Right kidney (tissue), 1 donor: ENCODE measurements at regions not wholly inside any gene's neighbourhood (a gene's known extent, or its start where the extent isn't known, plus 50 kb on each side); places are given as distances from the start of the nearest gene placed in this dataset.
"Not testable (repeated sequence)": the region's sequence is repeated elsewhere in the genome, so short reads cannot be mapped to it uniquely, and the experiment has no call there.

ENCODE experiments used
- DNase-seq: peaks from one replicate; pipeline ENCODE4 v3.0.0-alpha.2; 2016

DNA sequence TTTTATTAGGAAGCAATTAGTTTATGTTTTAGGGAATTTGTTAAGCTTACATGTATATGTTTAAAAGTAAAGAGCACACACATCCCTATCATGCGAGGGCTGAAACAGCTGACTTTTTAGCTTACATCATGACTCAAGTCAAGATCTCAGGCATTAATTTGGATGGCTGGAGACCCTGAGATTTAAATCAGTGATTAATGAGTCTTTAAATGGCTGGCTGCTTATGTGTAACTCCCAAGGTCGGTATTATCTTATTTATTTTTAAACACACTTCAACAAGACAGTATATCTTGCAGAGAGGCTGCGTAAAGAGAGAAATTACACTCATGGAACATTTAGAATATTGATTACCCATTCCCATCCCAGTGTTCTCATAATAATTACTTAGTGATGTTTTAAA lies 169.4 kb downstream of the KBTBD8 start:
- no peak for DNase-seq

DNA sequence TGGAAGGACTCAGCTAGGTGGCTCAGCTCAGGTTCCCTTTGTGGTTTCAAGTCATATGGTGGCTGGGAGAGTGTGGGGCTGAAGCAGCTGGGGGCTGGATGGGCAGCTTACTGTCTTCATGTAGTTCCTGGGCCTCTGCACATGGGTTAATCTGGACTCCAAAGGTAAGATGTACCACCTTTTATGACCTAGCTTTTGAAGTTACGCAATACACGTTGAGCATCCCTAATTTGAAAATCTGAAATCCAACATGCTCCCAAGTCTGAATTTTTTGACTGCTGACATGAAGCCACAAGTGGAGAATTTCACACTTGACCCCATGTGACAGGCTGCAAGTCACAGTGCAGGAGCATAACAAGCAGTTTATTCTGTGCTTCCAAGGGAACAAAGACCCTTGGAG lies 173.7 kb downstream of the KBTBD8 start:
- no peak for DNase-seq

DNA sequence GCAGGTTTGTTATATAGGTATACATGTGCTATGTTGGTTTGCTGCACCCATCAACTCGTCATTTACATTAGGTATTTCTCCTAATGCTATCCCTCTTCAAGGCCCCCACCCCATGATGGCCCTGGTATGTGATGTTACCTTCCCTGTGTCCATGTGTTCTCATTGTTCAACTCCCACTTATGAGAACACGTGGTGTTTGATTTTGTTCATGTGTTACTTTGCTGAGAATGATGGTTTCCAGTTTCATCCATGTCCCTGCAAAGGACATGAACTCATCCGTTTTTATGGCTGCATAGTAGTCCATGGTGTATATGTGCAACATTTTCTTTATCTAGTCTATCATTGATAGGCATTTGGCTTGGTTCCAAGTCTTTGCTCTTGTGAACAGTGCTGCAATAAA lies 175.0 kb downstream of the KBTBD8 start:
- DNase-seq, result not testable (repeated sequence)

DNA sequence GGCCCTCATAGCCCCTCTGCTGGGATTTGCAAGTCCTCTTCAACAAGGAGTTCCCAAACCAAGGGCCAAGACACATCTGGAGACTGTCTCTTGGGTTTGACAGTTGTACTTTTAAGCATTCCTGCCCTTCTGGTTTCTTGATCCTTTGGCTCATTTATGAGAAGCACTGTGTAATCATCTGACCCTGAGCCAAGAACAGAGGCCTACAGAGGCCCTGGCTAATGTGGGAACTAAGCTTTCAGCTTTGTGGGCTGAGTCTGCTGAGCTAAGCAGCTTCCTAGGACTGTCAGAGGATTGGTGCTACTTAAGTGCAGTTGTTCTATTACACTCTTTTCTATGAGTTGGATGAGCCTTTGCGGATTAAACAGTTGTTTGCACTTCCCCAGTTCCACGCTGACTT lies 178.3 kb downstream of the KBTBD8 start:
- no peak for DNase-seq

DNA sequence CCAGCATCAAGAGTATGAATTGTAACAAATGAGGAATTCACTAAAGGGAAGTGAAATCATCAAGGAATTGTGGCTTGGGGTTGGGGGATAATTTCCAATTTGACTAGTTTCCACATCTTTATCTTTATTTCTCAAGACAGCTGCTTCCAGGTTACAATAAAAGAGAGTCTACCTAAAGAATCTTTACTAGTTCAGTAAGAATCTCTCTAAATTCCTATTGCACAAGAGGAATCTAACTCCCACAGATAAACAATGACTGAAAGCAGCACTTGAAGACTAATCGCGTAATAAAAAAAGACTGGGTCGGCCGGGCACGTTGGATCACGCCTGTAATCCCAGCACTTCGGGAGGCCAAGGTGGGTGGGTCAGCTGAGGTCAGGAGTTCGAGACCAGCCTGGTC lies 194.4 kb downstream of the KBTBD8 start:
- no peak for DNase-seq

DNA sequence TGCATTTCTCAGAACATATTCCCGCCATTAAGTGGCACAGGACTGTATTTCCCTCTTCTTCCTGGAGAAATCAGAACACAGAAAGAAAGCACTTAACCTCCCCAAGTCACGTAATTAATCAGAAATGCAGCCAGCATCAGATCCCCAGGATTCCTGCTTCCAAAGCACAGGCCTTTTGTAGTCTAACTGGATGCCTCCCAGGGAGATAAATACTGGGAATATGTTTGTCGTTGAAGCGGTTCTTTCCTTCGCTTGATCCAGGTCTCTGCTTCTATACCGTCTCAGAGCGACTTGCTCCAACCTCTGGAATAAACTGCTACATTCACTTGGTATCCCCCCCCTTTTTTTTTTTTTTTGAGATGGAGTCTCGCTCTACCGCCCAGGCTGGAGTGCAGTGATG lies 198.6 kb downstream of the KBTBD8 start:
- no peak for DNase-seq

DNA sequence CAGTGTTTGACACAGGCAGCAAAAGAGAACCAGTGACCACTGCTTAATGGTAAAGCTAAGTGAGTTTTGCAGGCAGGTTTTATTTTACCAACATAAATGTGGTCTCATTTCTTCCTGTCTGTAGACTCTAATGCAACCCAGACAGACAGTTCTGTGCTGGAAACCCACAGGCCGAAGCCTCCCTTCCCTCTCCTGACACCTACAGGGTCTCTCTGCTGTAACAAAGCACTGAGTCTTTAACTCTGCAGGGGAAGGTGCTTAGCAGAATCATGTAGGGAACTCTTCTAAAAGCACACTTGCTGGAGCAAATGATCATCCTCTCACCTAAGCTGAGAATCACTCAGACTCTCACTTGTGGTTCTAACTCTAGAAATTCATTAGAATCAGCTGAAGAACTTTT lies 200.3 kb downstream of the KBTBD8 start:
- no peak for DNase-seq

DNA sequence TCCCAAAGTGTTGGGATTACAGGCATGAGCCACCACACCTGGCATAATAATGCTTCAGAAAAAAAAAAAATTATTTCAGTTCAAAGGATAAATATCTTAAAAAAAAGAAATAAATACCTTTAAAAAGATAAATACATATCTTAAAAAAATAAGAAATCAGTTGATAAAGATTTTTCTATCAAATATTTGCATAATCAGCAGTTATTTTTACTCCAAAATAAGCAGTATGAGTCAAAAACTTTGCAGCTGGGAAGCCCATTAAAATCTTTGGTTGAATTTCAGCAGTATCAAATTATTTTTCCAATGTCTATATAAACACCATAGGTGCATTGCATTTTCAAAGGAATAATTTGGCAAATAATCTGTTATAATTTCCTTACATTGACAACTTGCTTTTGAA lies 202.5 kb downstream of the KBTBD8 start:
- DNase-seq, result no peak

DNA sequence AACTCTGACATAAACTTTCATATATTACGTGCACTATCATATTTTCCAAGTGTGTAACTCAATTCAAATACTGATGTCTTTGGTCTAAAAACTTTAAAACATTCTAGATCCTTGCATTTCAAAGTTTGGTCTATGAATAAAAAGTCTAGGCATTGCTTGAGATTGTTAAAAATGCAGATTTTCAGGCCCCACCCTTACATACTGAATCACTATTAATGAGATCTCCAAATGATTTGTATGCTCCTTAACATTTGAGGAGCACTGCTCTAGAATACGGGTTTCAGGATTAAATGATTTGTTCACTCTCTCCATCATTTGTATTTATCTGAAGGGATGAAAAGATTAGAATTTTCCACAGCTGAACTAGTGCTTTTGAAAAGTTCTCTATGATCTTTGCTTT lies 202.9 kb downstream of the KBTBD8 start:
- DNase-seq, result no peak

DNA sequence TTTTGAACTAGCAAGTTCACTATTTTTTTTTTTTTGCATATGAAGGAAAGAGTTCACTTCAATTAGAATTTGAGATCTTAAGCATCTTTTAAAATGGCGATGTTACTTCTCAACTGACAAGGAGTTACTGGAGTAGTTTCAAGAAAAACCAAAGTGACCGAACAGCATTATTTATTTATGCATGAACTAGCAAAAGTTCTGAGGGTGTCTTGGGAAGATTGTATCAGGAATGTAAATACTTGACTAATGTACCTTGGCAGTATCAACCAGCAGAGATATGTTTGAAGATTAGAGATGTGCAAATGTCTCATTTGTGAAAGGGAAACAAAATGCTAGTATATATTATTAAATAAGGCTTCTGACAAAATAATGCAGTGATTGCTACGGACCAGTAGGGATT lies 203.9 kb downstream of the KBTBD8 start:
- no peak for DNase-seq

DNA sequence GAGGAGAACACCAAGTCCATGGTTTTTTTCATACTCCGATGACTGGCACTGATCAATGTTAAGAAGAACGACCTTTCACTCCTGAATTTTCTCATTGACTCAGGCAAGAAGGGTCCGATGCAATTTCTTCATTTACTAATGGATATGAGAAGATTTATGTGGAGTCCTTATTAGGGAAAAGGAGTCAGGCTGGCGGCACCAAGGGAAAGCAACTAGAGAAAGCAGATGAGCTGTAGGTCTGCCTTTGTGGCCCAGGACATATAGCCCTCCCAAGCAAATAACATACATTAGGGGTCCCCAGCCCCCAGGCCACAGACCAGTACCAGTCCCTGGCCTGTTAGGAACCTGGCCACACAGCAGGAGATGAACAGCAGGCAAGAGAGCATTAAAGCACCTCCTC lies 206.8 kb downstream of the KBTBD8 start:
- no peak for DNase-seq

DNA sequence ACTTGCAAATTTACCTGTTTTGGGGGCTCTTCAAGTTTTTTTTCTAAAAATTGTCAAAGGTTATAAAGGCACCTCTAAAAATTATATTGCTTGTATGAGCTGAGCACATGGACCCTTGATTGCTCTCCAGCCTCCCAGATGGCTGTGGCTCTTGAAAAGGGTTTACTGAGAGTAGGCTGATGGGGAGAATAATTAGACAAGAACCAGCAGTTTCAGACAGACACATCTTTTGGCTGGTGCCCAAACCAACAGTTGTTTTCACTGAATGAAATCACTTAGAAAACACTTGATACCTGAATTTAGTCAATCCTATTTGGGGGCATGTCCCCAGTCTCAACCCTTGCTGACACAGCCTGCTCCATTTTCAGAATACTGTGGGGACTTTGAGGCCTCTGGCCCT lies 217.6 kb downstream of the KBTBD8 start:
- no peak for DNase-seq

DNA sequence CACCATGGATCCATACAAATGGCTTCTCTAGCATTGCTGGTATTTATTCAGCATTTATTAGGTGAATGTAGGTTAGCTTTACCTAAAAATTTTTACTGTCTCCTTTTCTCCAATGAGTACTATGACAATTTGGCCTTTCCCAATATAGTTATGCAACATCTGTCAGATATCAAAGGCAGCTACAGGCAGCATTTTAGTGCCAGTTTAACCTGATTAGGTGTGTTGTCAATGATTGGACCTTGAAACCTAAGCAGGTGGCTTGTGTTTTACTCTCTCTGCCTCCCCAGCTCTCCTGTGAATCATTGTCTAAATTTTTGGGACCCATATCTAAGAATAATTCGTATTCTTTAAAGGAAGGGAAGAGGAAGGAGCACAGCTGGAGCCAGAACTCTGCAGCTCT lies 228.9 kb downstream of the KBTBD8 start:
- DNase-seq, result no peak

DNA sequence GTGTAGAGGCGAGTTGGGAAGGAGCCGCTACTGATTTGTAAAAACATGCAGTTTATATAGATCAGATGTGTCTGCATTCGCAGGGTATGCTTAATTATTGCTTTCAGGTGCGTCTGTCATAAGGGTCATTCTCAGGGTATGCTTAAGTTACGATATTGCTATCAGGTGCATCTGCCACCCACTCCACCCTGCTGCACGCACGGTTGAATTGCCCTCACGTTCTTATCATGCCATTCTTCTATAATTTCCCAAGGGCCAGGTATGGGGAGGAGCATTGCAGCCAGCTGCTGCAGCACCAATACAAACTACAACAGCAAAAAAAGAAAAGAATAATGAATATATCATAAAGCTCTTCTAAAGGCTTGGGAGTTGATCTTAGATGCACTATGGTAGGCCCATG lies 230.0 kb downstream of the KBTBD8 start:
- DNase-seq, result no peak

DNA sequence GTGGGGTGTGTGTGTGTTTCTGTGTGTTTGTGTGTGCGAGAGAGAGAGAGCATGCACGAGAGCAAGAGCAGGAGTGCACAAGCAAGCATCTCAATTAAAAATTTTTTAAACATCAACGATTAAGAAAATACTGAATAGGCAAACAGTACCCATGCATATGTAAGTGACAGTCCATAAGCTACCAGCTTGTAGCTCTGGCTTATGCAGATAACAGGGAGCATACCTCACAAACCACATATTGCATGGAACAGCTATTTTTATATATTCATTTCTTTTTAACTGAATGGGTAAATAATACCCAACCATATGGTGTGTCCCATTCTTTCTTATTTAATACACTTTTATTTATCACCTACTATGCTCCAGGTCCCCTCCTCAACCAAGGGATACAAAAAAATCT lies 234.5 kb downstream of the KBTBD8 start:
- DNase-seq, result no peak

DNA sequence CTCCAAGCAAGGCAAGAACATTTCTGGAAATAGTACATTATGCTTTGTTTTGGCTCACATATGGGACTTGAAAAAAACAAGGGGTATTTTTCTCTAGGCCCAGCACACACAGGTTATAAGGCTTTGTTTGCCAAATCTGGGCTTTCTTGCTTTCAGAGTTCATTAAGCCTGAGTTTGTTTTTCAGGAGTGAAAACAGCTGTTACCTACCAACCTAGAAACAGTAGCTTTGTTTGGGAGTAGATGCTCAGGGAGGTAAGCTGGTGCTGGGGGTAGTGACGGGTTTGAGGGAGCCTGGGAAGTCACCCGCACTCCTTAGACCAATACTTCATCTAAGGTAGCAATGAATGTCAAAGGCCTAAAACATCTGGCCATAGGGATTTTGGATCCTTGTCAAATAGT lies 241.2 kb downstream of the KBTBD8 start:
- no peak for DNase-seq

DNA sequence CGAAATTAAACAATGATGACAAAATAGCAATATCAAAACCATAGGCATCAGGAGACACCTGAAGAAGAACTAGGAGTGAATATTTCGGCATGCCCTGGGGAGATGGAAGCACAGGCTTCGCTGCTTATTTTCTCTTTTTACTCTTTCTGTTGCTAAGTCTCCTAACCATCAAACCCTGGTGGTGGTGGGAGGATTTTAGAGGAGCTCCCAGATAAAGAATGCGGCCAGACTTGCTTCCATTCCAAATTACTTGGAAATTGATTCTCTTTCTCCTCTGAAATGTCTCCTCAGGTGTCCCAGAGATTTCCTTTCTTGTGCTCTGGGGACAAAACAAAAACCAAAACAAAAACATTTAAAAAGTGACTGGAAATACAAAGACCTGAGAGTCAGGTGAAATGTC lies 243.0 kb downstream of the KBTBD8 start:
- no peak for DNase-seq

DNA sequence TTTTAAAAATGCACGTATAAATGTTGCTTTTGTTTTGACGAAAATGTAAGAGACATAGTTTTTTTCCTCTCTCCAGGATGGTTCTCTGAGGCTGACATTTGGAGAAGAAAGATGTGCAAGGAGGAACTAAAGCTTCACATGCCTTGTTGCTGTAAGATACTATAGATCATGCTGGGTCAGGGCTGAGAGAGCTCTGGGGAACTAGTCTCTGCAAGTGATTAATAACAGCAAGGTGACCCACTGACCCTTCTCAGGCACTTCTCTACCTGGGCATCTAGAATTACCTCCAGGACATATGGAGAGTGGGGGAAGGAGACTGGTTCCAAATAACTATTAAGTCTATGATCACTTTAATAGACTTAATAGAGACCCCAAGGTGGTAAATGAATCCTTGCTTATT lies 246.0 kb downstream of the KBTBD8 start:
- DNase-seq, result no peak

DNA sequence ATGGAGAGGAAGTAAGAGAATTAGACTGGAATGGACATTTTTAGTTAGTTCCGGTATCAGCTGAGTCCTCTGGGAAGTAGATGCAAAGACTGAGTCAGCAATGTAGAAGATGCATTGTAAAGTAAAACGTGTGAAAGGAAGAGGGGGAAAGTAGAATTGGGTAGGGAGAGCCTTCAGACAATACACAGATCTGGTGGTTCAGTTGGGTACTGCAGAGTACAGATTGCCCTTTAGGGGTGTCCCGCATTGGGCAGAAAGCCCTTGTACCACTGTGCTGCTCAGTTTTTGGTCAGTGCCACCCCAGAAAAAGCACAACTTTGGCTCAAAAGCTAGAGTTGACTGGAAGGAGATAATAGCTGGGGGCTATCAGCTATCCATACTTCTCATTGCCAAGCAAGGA lies 247.4 kb downstream of the KBTBD8 start:
- no peak for DNase-seq

DNA sequence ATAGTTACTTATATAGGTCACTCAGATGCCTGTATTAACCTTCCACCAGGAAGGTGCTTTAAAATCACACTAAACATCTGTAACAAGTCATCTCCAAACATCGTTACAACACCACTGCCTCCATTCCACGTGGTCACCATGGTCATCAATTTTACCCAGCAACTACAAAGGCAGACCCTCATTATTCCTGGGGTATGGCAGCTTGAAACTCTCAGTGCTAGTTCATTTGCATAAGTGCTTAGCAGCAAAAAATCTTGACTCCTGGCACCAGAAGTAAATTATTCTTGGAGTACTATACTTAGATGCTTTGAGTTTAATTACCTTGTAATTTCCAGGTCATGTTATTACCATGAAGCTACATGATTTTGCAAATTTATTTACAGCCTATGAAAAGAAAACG lies 250.6 kb downstream of the KBTBD8 start:
- no peak for DNase-seq

DNA sequence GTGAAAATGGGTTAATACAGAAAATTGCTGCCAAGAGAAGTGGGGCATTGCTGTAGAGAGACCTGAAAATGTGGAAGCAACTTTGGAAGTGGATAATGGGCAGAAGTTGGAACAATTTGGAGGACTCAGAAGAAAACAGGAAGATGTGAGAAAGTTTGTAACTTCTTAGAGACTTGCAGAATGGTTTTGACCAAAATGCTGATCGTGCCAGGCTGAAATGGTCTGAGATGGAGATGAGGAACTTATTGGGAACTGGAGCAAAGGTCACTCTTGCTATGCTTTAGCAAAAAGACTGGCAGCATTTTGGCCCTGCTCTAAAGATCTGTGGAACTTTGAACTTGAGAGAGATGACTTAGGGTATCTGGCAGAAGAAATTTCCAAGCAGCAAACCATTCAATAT lies 254.8 kb downstream of the KBTBD8 start:
- DNase-seq, result not testable (repeated sequence)

DNA sequence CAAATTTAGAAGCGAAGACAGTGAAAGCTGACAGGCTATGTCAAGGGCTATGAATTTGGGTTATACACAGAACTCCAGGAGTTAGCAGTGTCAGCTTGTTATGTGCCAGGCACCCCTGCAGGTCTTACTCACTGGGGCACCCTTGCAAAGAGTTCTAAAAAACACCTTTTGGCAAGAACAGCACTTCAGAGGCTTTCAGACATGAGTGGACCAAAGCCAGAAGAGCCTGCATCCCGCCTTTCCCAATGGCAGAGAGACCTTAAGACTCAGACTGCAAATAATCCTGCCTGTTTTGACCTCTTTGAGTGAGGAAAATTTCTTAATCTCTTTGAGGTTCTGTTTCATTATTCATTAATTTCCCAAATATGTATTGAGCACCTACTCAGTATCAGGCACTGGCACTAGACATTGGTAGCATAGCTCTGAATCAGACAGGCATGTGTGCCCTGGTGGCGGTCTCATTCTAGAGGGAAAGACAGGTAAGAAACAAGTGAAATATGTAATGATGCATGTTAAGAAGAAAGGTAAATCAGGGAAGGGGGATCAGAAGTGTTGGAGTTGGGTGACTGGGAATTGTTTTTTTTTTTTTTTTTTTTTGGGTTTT lies 280.0 kb downstream of the KBTBD8 start:
- DNase-seq, result no peak

DNA sequence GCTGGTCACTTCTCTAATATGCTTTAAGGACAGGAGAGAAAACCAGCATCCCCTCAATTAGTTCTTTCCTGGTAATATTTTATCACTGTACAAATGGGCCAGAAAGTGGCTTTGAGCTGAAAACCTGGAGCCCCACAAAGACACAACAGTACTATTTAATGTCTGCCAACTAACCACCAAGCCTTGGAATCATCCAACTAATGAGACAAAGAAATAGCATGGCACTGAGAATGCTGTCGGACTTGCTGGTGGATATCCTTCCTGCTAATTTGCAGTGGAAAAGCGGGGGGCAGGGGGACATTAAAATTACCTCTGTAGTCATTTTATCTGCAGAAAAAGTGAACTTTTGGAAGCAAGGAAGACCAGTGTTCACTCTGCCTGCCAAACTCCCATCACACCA lies 288.5 kb downstream of the KBTBD8 start:
- no peak for DNase-seq

DNA sequence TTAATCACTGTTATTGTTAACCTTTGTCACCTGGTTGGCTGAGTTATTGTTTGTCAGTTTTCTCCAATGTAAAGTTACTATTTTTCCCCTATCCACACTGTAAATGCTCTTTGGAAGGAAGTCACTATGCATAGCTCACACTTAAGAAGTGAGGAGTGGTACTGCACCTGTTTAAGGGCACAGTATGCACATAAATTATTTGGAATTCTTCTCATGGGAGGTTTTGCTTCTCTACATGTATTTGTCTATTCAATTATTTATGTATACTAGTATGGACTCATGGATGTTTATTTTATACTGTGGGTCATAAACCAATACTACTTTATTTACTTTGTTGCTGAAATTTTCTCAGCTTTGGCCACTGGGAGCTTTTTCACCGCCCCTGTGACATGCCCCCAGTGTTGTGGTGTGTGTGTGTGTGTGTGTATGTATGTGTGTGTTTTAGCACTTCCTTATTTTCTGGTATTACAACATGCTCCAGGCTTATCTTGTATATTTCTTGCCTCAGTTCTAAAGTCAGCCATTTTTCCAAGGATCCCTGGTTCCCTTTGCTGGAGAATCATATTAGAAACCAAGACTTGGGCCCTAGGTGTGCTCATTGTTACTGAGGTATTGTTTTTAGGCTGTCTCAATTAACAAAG lies 290.5 kb downstream of the KBTBD8 start:
- no peak for DNase-seq

DNA sequence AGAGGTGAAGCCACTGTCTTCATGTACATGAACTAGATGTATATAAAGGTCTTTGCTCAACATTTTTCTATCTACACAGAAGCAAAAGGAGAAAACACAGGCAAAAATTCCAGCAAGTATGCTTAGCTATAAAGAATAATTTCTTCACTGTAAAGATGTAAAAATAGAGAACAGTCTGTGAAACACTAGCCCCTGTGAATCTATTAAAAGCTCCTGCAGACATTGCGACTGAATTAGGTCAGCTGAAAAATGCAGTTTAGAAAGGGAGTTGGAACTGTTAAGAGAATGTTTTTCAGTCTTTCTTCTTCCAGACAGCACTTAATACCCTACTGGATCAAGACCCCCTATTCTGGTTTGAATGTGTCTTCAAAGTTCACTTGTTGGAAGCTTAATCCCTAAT lies 291.5 kb downstream of the KBTBD8 start:
- no peak for DNase-seq
